Epithelial cell of prostate (primary cell): ENCODE measurements at regions not wholly inside any gene's neighbourhood (a gene's known extent, or its start where the extent isn't known, plus 50 kb on each side); places are given as distances from the start of the nearest gene placed in this dataset.

ENCODE experiments used
- DNase-seq: peaks from one replicate; pipeline ENCODE4 v3.0.0-alpha.2; 2011; ENCODE audit warnings: low read depth, low spot score
- H3K27ac ChIP-seq: fragments of 450-650 bp; 2 replicates; pipeline ENCODE4 v1.5.1; 2017; ENCODE audit warnings: mild to moderate bottlenecking

- no peak overlapping the region for H3K27ac ChIP-seq
- DNase-seq = no peak
These were observed 56.3 kb downstream of the SLC24A2 start for GRCh38 chr9:19732441-19732951.

GRCh38 chr9:19728101-19728500 lies 60.7 kb downstream of the SLC24A2 start:
- DNase-seq = no peak

GRCh38 chr9:19725970-19726369 lies 62.9 kb downstream of the SLC24A2 start:
- no peak overlapping the region for H3K27ac ChIP-seq
- DNase-seq = no peak

More at GRCh38 chr9:19728101-19728500, 60.7 kb downstream of the SLC24A2 start:
- H3K27ac ChIP-seq = no peak overlapping the region

- DNase-seq = no peak
These were observed 68.5 kb downstream of the SLC24A2 start for GRCh38 chr9:19720377-19720776.

GRCh38 chr9:19703702-19704101 lies 85.1 kb downstream of the SLC24A2 start:
- no peak for DNase-seq

More at GRCh38 chr9:19720377-19720776, 68.5 kb downstream of the SLC24A2 start:
- H3K27ac ChIP-seq = no peak overlapping the region

GRCh38 chr9:19701991-19702390 lies 86.8 kb downstream of the SLC24A2 start:
- no peak overlapping the region for H3K27ac ChIP-seq
- DNase-seq = no peak

More at GRCh38 chr9:19703702-19704101, 85.1 kb downstream of the SLC24A2 start:
- H3K27ac ChIP-seq = no peak overlapping the region

GRCh38 chr9:19701274-19701673 lies 87.6 kb downstream of the SLC24A2 start:
- no peak overlapping the region for H3K27ac ChIP-seq
- DNase-seq = no peak

GRCh38 chr9:19700699-19701098 lies 88.1 kb downstream of the SLC24A2 start:
- H3K27ac ChIP-seq = no peak overlapping the region
- DNase-seq = no peak

- no peak for DNase-seq
- no peak overlapping the region for H3K27ac ChIP-seq
These were observed 89.1 kb downstream of the SLC24A2 start for GRCh38 chr9:19699756-19700155.

- H3K27ac ChIP-seq = no peak overlapping the region
- DNase-seq = no peak
These were observed 89.9 kb downstream of the SLC24A2 start for GRCh38 chr9:19698960-19699359.

GRCh38 chr9:19694601-19695000 lies 94.2 kb downstream of the SLC24A2 start:
- DNase-seq = no peak
- H3K27ac ChIP-seq = no peak overlapping the region

- peak; percentile 82 for DNase-seq
- H3K27ac ChIP-seq = peak overlapping the region; percentile 45
These were observed 98.7 kb downstream of the SLC24A2 start for GRCh38 chr9:19690128-19690527.

- DNase-seq = peak; percentile 0
- peak overlapping the region; percentile 45 for H3K27ac ChIP-seq
These were observed 99.3 kb downstream of the SLC24A2 start for GRCh38 chr9:19689328-19690101.

- no peak for DNase-seq
- H3K27ac ChIP-seq = no peak overlapping the region
These were observed 105.1 kb downstream of the SLC24A2 start for GRCh38 chr9:19683715-19684114.

- no peak for DNase-seq
These were observed 106.4 kb downstream of the SLC24A2 start for GRCh38 chr9:19682397-19682796.

GRCh38 chr9:19681846-19682245 lies 107.0 kb downstream of the SLC24A2 start:
- no peak overlapping the region for H3K27ac ChIP-seq
- DNase-seq = no peak

More at GRCh38 chr9:19682397-19682796, 106.4 kb downstream of the SLC24A2 start:
- H3K27ac ChIP-seq = no peak overlapping the region

GRCh38 chr9:19677924-19678323 lies 110.9 kb downstream of the SLC24A2 start:
- H3K27ac ChIP-seq = no peak overlapping the region
- DNase-seq = no peak

GRCh38 chr9:19675492-19675891 lies 113.3 kb downstream of the SLC24A2 start:
- no peak for DNase-seq
- no peak overlapping the region for H3K27ac ChIP-seq

GRCh38 chr9:19666575-19666974 lies 122.3 kb downstream of the SLC24A2 start:
- DNase-seq = no peak
- no peak overlapping the region for H3K27ac ChIP-seq

- no peak overlapping the region for H3K27ac ChIP-seq
- no peak for DNase-seq
These were observed 123.5 kb downstream of the SLC24A2 start for GRCh38 chr9:19665146-19665863.

GRCh38 chr9:19663570-19663969 lies 125.3 kb downstream of the SLC24A2 start:
- DNase-seq = no peak
- H3K27ac ChIP-seq = no peak overlapping the region
